Psoas muscle (tissue), 7 donors: ENCODE measurements at regions not wholly inside any gene's neighbourhood (a gene's known extent, or its start where the extent isn't known, plus 50 kb on each side); places are given as distances from the start of the nearest gene placed in this dataset.

Experiments used
- ATAC-seq, 4 donors: fragments of 200-7000 bp; cut with Tn5 transposase; one replicate each; pipeline ENCODE4 v1.9.1; 2020; ENCODE audit warnings: moderate library complexity in 3 of 4, mild to moderate bottlenecking in 2 of 4
- DNase-seq, 2 donors: peaks; one replicate each; pipeline ENCODE4 v3.0.0-alpha.2; 2020
- H3K27ac ChIP-seq: fragments of 200-600 bp; one replicate; pipeline ENCODE4 v1.8.0; 2022
- H3K27me3 ChIP-seq, 3 donors: fragments of 200-600 bp in 1 of 3; one replicate each; pipeline versions ENCODE4 v1.6.1 to v1.8.0; 2013 to 2022; ENCODE audit warnings: low read length in 2 of 3, mild to moderate bottlenecking in 2 of 3, moderate library complexity in 1 of 3; ENCODE audit not compliant: insufficient read depth in 3 of 3
- H3K36me3 ChIP-seq, 2 donors: fragments of 200-600 bp in 1 of 2; one replicate each; pipeline versions ENCODE4 v1.6.1 to v1.8.0; 2013 to 2022; ENCODE audit warnings: low read depth in 1 of 2, mild to moderate bottlenecking in 1 of 2, moderate library complexity in 1 of 2; ENCODE audit not compliant: insufficient read depth in 1 of 2
- H3K4me1 ChIP-seq: fragments of 200-600 bp; one replicate; pipeline ENCODE4 v1.8.0; 2022
- H3K4me3 ChIP-seq: fragments of 200-600 bp; one replicate; pipeline ENCODE4 v1.8.0; 2022; ENCODE audit warnings: mild to moderate bottlenecking
- H3K9me3 ChIP-seq: fragments of 200-600 bp; one replicate; pipeline ENCODE4 v1.8.0; 2022
- WGBS, 3 donors: extraction: QIAGEN DNeasy Blood & Tissue Kit; methylation state at CpG; one replicate each; pipeline versions ENCODE4 v1.1.6 to v1.1.7; 2013; 5-methylcytosine and 5-hydroxymethylcytosine counted together
- intact Hi-C, 2 donors: fragments of 100-400 bp; cut with DNase I; formaldehyde crosslinking; loops; one replicate each; pipeline versions ENCODE4 v1.11.0 to v1.14.2; 2022
- TF ChIP-seq, protein P1 (sequence below): fragments of 200-600 bp; IDR thresholded peaks from one replicate; pipeline ENCODE4 v1.8.0; 2022; ENCODE audit warnings: antibody characterized with exemption
- donor health status: healthy with polysubstance abuse.
- donor health status: DM: no; HTN: no; CAD: no; lungs with moderate emphysema.
- donor health status: Bipolar disorder and iron deficiency.
- donor health status: healthy.
- donor health status: DM: yes; HTN: yes; CAD: no.
- donor health status: DM: no; HTN: no; CAD: no.
- donor health status: DM: yes; HTN: yes; CAD: no.

DNA sequence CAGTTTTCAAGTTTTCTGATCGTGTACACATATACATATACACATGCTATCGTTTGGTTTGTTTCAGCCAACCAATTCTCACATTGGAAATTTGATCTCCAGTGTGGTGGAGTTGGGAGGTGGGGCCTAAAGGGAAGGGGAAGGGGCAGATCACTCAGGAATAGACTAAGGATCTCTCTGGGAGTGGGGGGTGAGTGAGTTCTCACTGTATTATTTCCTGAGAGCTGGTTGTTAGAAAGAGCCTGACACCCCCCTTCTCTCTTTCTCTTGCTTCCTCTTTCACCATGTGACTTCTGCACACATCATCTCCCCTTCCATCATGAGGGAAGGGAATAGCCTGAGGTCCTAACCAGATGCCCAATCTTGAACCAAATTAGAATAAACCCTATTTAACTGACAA is 551.7 kb downstream of the MAT2B start:
- no peaks in the 10 kb centered on the region for H3K9me3 ChIP-seq
- 66 to 83% (median 81%) methylated on average over 2 of the region's 2 CpGs for WGBS, 3 donors
- intact Hi-C loops = no loop called here
- no peaks in the 10 kb centered on the region for H3K27me3 ChIP-seq
- no peak overlapping the region for H3K27ac ChIP-seq
- ATAC-seq (no peak), DNase-seq (no peak)
- no peaks in the 10 kb centered on the region for H3K4me1 ChIP-seq
- TF ChIP-seq, protein P1, sequence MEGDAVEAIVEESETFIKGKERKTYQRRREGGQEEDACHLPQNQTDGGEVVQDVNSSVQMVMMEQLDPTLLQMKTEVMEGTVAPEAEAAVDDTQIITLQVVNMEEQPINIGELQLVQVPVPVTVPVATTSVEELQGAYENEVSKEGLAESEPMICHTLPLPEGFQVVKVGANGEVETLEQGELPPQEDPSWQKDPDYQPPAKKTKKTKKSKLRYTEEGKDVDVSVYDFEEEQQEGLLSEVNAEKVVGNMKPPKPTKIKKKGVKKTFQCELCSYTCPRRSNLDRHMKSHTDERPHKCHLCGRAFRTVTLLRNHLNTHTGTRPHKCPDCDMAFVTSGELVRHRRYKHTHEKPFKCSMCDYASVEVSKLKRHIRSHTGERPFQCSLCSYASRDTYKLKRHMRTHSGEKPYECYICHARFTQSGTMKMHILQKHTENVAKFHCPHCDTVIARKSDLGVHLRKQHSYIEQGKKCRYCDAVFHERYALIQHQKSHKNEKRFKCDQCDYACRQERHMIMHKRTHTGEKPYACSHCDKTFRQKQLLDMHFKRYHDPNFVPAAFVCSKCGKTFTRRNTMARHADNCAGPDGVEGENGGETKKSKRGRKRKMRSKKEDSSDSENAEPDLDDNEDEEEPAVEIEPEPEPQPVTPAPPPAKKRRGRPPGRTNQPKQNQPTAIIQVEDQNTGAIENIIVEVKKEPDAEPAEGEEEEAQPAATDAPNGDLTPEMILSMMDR = no peak
- no peak overlapping the region for H3K4me3 ChIP-seq
- H3K36me3 ChIP-seq = no peaks in the 10 kb centered on the region

DNA sequence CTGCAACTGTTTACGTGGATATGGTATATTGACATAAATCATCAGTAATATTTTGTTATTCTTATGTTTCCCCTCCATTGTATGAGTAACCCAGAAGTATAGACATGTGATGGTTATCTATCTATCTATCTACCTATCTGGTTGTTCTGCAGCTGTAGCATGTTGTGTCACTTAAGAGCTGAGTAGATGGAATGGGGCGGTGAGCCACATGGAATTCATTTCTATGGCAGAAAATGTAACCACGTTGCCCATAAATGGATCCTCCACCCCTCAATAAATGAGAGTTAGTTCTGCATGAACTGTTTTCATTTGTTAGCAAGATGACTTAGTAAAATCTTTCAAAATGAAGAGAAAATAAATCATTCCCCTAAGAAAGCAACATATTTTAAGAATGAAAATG is 553.2 kb downstream of the MAT2B start:
- TF ChIP-seq, protein P1 = no peak
- H3K9me3 ChIP-seq = no peaks in the 10 kb centered on the region
- no peaks in the 10 kb centered on the region for H3K36me3 ChIP-seq
- no peaks in the 10 kb centered on the region for H3K27me3 ChIP-seq
- no peaks in the 10 kb centered on the region for H3K4me1 ChIP-seq
- ATAC-seq (no peak), DNase-seq (no peak)
- intact Hi-C loops = no loop called here
- H3K27ac ChIP-seq = no peak overlapping the region
- WGBS, 3 donors = 67 to 72% (median 68%) methylated on average over 3 of the region's 3 CpGs
- H3K4me3 ChIP-seq = no peak overlapping the region

DNA sequence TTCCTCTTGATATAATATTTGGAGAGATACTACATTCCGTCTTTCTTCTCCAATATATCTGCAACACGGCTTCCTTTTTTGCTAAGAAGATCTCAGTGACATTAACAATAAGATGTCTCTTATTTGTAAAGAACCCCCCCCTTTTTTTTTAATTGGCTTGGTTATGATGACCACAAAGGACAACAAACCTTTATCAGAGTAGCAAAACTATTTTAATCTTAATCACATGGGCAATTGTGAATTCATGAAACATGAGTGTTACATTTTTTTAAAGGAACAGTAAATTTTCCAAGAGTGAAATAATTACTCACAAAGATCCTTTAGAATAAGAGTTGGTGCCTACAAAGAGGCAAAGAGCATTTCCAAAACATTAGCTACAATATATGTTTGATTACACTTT is 554.1 kb downstream of the MAT2B start:
- intact Hi-C loops = no loop called here
- Histone ChIP-seq H3K4me3 (no peak overlapping the region), H3K36me3 (no peaks in the 10 kb centered on the region), H3K27me3 (no peaks in the 10 kb centered on the region), H3K27ac (no peak overlapping the region), H3K4me1 (no peaks in the 10 kb centered on the region), H3K9me3 (no peaks in the 10 kb centered on the region)
- no peak for DNase-seq
- WGBS, 3 donors = 81 to 85% (median 83%) methylated on average over 2 of the region's 2 CpGs
- TF ChIP-seq, protein P1 = no peak
- ATAC-seq = no peak

DNA sequence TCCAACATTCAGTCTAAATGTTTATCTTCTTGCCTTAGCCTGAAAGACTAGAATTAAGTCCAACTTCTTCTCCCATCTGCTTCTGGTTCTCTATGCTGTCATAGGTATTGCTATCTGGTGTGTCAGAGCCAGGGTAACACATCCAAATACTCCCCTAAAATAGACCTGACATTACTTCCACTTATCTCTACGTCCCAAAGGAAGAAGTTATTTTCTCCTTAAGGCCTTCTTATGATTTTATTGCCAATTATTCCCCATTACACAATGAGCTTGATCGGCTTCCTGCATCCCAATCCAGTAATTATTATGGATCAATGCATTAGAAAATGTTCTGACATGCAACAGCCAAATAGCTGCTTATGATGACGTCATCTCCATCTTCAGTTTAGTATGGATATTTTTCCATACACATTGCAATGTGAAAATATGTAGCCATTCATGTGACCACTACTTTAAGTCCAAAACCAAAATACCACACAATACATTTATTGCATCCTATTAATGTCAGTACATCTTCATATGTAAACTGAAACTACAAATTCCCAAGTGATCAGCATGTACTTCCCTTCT is 555.5 kb downstream of the MAT2B start:
- Histone ChIP-seq H3K27ac (no peak overlapping the region), H3K36me3 (no peaks in the 10 kb centered on the region), H3K4me3 (no peak overlapping the region), H3K27me3 (no peaks in the 10 kb centered on the region), H3K4me1 (no peaks in the 10 kb centered on the region), H3K9me3 (no peaks in the 10 kb centered on the region)
- intact Hi-C loops = no loop called here
- TF ChIP-seq, protein P1 = no peak
- DNase-seq (no peak), ATAC-seq (no peak)
- 53 to 63% (median 55%) methylated on average over 3 of the region's 3 CpGs for WGBS, 3 donors

DNA sequence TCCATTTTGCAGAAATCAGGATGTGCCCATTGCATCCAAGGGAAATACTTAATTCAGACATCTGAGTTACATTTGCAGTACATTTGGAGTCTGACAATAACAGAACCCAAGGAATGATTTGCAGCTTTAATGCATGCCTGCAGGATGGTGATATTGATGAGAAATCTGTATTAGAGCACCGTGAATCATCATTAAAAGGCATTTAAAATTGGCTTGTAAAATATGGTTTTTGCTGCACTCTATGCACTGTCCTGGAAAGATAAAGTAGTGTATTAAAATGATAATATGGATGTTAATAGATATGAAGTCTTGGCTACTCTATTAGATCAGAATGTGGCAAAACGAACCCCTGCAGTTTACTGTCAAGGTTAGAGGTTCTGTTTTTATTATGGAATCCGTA is 556.9 kb downstream of the MAT2B start:
- DNase-seq (no peak), ATAC-seq (no peak)
- intact Hi-C loops = no loop called here
- Histone ChIP-seq H3K27me3 (no peaks in the 10 kb centered on the region), H3K4me1 (no peaks in the 10 kb centered on the region), H3K27ac (no peak overlapping the region), H3K9me3 (no peaks in the 10 kb centered on the region), H3K4me3 (no peak overlapping the region), H3K36me3 (no peaks in the 10 kb centered on the region)
- TF ChIP-seq, protein P1 = no peak
- WGBS, 3 donors = 61 to 68% (median 62%) methylated on average over 3 of the region's 3 CpGs
